ENCODE measurements at regions not wholly inside any gene's neighbourhood (a gene's known extent, or its start where the extent isn't known, plus 50 kb on each side); places are given as distances from the start of the nearest gene placed in this dataset.

- TF ChIP-seq CTCF (IDR thresholded peaks at IDR 0.05; ENCODE audit: poor library complexity) (no peak), EZH2 (IDR thresholded peaks at IDR 0.05; ENCODE audit: borderline replicate concordance) (no peak)
These were observed 1342.4 kb downstream of the EFNB2 start for GRCh38 chr13:105193026-105193425.

Data from hepatocyte (in vitro differentiated cells).